Prostate gland (tissue), 2 donors: ENCODE measurements at regions not wholly inside any gene's neighbourhood (a gene's known extent, or its start where the extent isn't known, plus 50 kb on each side); places are given as distances from the start of the nearest gene placed in this dataset.

Experiments used
- DNase-seq: peaks from one replicate; pipeline ENCODE4 v3.0.0-alpha.2; 2019; ENCODE audit warnings: low spot score
- H3K27ac ChIP-seq, 2 donors: fragments of 200-600 bp; sonication (generic); 2 replicates each; pipeline ENCODE4 v1.5.1; 2017 to 2019
- H3K27me3 ChIP-seq: fragments of 200-600 bp; sonication (generic); replicated peaks from 2 replicates; pipeline ENCODE4 v1.5.1; 2019; ENCODE audit not compliant: insufficient read depth
- H3K36me3 ChIP-seq, 2 donors: fragments of 200-600 bp; sonication (generic); 1 replicate in 1 of 2; 2 replicates in 1 of 2; pipeline versions ENCODE4 v1.5.1 to v1.8.1; 2017 to 2019
- H3K4me1 ChIP-seq: fragments of 200-600 bp; sonication (generic); replicated peaks from 2 replicates; pipeline ENCODE4 v1.5.1; 2019
- H3K4me3 ChIP-seq, 2 donors: fragments of 200-600 bp; sonication (generic); 2 replicates each; pipeline ENCODE4 v1.5.1; 2017 to 2019
- H3K9me3 ChIP-seq: fragments of 200-600 bp; sonication (generic); 2 replicates; pipeline ENCODE4 v1.5.1; 2017
- POLR2A ChIP-seq: fragments of 450-650 bp; IDR thresholded peaks from one replicate; pipeline ENCODE4 v1.6.1; 2016; ENCODE audit warnings: antibody characterized with exemption, mild to moderate bottlenecking
- POLR2AphosphoS5 ChIP-seq: sonication (generic); formaldehyde crosslinking; IDR thresholded peaks from one replicate; pipeline ENCODE4 v1.6.1; 2017; ENCODE audit warnings: antibody characterized with exemption
- WGBS: methylation state at CpG from one replicate; pipeline ENCODE4 v1.1.5; 2018; 5-methylcytosine and 5-hydroxymethylcytosine counted together
- intact Hi-C: fragments of 100-400 bp; cut with DNase I; formaldehyde crosslinking; loops from one replicate; pipeline ENCODE4 v1.14.2; 2022
- TF ChIP-seq, protein P1 (sequence below), 4 experiments: fragments of 200-600 bp in 2 of 4; fragments of 450-650 bp in 2 of 4; sonication (generic) in 2 of 4; IDR thresholded peaks; 1 replicate in 3 of 4; 2 replicates in 1 of 4; pipeline ENCODE4 v1.5.1; 2016 to 2019; ENCODE audit warnings: antibody characterized with exemption in 4 of 4, mild to moderate bottlenecking in 2 of 4, moderate library complexity in 2 of 4

DNA sequence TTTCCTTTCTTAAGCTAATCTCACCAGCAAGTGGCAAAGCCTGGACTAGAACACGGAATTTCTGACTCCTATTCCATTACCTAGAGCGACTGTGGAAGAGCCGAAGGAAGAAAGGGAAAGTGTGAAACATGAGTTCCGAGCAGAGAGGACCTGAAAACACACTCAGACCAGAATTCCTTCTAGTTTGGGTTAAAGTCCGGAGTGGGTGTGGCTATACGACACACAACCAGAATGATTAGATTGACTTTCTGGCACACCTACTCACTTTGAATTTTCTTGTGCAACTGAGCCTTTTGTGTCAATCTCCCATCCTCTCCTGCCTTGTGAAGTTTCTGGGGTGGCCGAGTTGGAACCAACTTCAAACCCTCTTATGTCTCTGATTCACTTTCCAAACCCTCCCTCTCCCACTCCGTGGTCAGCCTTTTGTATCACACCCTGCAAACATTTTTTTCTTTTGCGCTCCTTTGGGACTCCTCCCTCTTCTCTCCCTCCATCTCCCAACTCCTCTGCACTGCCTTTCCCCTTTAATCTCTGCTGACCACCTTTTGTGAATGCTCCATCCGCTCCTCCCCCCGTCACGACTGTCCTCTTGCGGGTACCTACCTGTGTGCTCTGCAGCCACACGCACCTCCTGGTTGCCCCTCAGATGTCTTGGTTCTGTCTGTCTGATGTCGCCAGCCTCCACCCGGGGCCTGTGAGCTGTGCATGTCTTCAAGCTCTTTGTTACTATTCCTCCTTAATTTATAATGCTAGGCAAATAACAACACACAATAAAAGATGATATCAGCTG, 86.3 kb upstream of the BLID start:
- no peak for TF ChIP-seq POLR2AphosphoS5
- TF ChIP-seq, protein P1, sequence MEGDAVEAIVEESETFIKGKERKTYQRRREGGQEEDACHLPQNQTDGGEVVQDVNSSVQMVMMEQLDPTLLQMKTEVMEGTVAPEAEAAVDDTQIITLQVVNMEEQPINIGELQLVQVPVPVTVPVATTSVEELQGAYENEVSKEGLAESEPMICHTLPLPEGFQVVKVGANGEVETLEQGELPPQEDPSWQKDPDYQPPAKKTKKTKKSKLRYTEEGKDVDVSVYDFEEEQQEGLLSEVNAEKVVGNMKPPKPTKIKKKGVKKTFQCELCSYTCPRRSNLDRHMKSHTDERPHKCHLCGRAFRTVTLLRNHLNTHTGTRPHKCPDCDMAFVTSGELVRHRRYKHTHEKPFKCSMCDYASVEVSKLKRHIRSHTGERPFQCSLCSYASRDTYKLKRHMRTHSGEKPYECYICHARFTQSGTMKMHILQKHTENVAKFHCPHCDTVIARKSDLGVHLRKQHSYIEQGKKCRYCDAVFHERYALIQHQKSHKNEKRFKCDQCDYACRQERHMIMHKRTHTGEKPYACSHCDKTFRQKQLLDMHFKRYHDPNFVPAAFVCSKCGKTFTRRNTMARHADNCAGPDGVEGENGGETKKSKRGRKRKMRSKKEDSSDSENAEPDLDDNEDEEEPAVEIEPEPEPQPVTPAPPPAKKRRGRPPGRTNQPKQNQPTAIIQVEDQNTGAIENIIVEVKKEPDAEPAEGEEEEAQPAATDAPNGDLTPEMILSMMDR (IDR thresholded peaks at IDR 0.05): no peak
- no peak for TF ChIP-seq POLR2A
- Histone ChIP-seq H3K36me3 (no peaks in the 10 kb centered on the region), H3K27ac (peak overlapping the region; percentile 20 to 40), H3K4me3 (peak overlapping the region; percentile 14 to 15), H3K27me3 (no peaks in the 10 kb centered on the region), H3K9me3 (no peaks in the 10 kb centered on the region), H3K4me1 (no peaks in the 10 kb centered on the region)
- intact Hi-C loops: loop anchor here (2.0 to 10.0 kb wide), 4 partner anchors 45 to 548 kb away; no protein-coding TSS in a partner anchor
- 28% methylated on average over 16 of the region's 16 CpGs for WGBS
- DNase-seq: no peak

DNA sequence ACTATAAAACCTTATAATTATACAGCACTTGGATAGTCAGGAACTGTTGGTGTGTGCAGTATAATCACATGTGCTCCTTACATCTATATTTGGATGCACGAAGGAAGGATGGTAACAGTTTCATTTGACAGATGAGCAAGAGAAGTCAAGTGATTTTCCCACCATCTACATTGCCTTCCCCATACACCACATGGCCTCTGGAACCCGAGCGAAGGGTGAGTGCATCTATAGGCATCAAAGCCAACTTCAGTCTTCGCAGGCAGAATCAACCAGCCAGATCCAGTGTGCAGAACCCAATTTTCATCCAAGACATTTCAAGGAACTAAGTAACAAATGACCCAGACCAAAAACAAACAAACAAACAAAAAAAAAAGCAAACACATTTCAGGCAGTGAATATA, 85.1 kb upstream of the BLID start:
- Histone ChIP-seq H3K9me3 (no peaks in the 10 kb centered on the region), H3K27me3 (no peaks in the 10 kb centered on the region), H3K27ac (no peak overlapping the region), H3K36me3 (no peaks in the 10 kb centered on the region), H3K4me3 (no peak overlapping the region), H3K4me1 (no peaks in the 10 kb centered on the region)
- WGBS: 68% methylated on average over 4 of the region's 4 CpGs
- no peak for TF ChIP-seq POLR2A
- TF ChIP-seq POLR2AphosphoS5: no peak
- DNase-seq: no peak
- intact Hi-C loops: loop anchor here (5.0 to 10.0 kb wide), 2 partner anchors 44 to 176 kb away; no protein-coding TSS in a partner anchor

DNA sequence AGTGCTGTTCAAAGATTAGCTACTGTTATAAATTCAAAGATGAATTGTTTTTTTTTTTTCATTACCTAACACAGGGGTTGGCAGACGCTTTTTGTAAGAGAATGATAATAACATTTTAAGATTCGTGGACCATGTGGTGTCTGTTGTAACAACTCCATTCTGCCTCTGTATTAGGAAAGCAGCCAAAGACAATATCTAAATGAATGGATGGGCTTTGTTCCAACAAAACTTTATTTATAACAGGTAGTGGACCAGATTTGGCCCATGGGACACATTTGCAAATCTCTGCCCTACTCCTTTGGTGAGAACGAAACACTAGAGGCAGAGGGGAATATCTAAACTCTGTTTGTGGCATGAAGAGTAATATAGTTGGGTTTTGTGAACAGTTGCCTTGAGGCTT, 83.6 kb upstream of the BLID start:
- peak; percentile 8 for TF ChIP-seq POLR2AphosphoS5
- TF ChIP-seq, protein P1 (IDR thresholded peaks at IDR 0.05): no peak
- no peaks in the 10 kb centered on the region for H3K36me3 ChIP-seq
- H3K4me3 ChIP-seq: no peak overlapping the region
- H3K27me3 ChIP-seq: no peaks in the 10 kb centered on the region
- H3K4me1 ChIP-seq: no peaks in the 10 kb centered on the region
- DNase-seq: no peak
- no peak overlapping the region for H3K27ac ChIP-seq
- intact Hi-C loops: loop anchor here (5.0 to 10.0 kb wide), 2 partner anchors 42 to 175 kb away; no protein-coding TSS in a partner anchor
- 44% methylated on average over 3 of the region's 3 CpGs for WGBS
- no peaks in the 10 kb centered on the region for H3K9me3 ChIP-seq

DNA sequence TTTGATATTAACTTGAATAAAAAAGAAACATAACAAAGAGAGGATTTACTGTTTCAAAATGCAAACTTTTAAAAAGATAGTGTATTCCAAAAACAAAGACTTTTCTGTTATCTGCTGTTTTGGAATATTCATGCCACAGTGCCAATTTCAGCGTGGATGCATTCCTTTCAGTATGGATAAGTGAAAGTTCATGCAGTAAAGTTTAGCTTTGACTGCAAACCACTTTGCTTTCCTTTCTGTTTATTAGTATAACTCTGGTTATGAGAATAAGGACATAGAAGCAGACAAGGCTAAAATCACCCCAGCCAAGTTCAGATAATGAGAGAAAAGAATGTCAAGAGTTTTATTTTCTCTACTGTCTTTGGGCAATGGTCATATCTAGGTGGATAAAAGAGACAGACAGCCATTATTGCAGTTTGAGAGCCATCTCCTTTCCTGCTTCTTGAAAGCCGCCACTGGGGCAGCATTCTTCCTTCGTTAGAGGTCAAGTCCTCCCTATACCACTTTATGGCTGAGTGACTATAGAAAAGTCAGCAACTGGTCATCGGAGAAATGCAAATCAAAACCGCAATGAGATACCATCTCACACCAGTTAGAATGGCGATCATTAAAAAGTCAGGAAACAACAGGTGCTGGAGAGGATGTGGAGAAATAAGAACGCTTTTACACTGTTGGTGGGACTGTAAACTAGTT, 82.4 kb upstream of the BLID start:
- intact Hi-C loops: no loop called here
- WGBS: 85% methylated on average over 7 of the region's 7 CpGs
- H3K27me3 ChIP-seq: no peaks in the 10 kb centered on the region
- TF ChIP-seq, protein P1 (IDR thresholded peaks at IDR 0.05): no peak
- TF ChIP-seq POLR2AphosphoS5 (no peak), POLR2A (no peak)
- no peak overlapping the region for H3K27ac ChIP-seq
- no peaks in the 10 kb centered on the region for H3K36me3 ChIP-seq
- no peaks in the 10 kb centered on the region for H3K9me3 ChIP-seq
- DNase-seq: no peak
- no peaks in the 10 kb centered on the region for H3K4me1 ChIP-seq
- no peak overlapping the region for H3K4me3 ChIP-seq

DNA sequence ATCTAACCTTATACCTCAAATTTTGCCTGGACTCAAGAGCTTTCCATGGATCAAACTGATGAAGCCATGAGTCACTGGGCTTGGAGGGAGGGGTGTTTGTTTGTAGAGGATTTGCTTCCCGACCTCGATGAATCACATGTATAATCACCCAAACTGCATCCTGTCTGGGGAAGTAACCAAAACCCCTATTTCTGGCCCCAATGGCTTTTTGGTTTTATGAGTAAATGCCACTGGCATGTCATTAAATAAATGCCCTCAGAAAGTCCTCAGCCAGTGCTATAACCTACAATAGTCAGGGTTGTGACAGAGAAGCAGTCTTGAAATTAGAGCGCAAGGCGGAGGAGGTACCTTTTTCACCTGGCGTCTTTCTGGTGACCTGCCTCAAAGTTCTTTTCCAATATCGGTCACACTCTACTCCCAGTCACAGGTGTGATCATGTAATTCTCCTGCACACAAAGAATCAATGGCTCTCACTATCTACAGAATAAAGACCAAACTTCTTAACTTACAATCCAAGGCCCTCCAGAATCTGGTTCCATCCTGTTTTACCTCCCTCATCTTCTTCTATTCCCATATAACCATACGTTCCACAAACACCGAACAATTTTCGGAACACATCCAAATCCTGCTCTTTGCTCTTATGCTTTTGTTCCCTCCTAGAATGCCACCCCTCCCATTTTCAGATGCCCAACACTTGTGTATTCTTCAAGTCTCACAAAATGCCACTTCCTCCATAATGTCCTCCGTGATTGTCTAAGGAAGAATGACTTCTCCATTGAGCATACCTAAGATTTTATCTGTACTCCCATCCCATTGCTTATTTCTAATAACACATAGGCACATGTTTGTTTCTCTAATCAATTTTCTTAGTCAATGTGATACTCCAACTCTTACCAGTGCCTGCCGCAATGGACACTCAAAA, 81.3 kb upstream of the BLID start:
- H3K27ac ChIP-seq: no peak overlapping the region
- TF ChIP-seq POLR2A (no peak), POLR2AphosphoS5 (no peak)
- TF ChIP-seq, protein P1 (IDR thresholded peaks at IDR 0.05): no peak
- intact Hi-C loops: no loop called here
- H3K4me3 ChIP-seq: no peak overlapping the region
- no peaks in the 10 kb centered on the region for H3K27me3 ChIP-seq
- no peak for DNase-seq
- WGBS: 79% methylated on average over 11 of the region's 11 CpGs
- H3K36me3 ChIP-seq: no peaks in the 10 kb centered on the region
- no peaks in the 10 kb centered on the region for H3K9me3 ChIP-seq
- H3K4me1 ChIP-seq: no peaks in the 10 kb centered on the region
